Ovary (tissue), 7 donors: ENCODE measurements at regions not wholly inside any gene's neighbourhood (a gene's known extent, or its start where the extent isn't known, plus 50 kb on each side); places are given as distances from the start of the nearest gene placed in this dataset.

Experiments used
- DNase-seq, 5 donors: peaks; one replicate each; pipeline ENCODE4 v3.0.0-alpha.2; 2019 to 2020
- H3K27ac ChIP-seq, 2 donors: fragments of 200-600 bp; one replicate each; pipeline versions ENCODE4 v1.5.1 to v1.8.0; 2019 to 2022
- H3K27me3 ChIP-seq: fragments of 200-600 bp; one replicate; pipeline ENCODE4 v1.8.0; 2022
- H3K36me3 ChIP-seq: fragments of 200-600 bp; sonication (generic); one replicate; pipeline ENCODE4 v1.5.1; 2019
- H3K4me1 ChIP-seq: one replicate; pipeline ENCODE4 v1.8.1; 2013; ENCODE audit warnings: mild to moderate bottlenecking, moderate library complexity; ENCODE audit not compliant: insufficient read depth
- H3K4me3 ChIP-seq: fragments of 200-600 bp; sonication (generic); one replicate; pipeline ENCODE4 v1.5.1; 2017
- H3K9me3 ChIP-seq, 2 donors: fragments of 200-600 bp in 1 of 2; sonication (generic) in 1 of 2; one replicate each; pipeline versions ENCODE4 v1.5.1 to v1.8.1; 2013 to 2019; ENCODE audit warnings: mild to moderate bottlenecking in 1 of 2, moderate library complexity in 1 of 2
- CTCF ChIP-seq, 3 donors: fragments of 450-650 bp in 2 of 3; fragments of 200-600 bp in 1 of 3; IDR thresholded peaks; one replicate each; pipeline versions ENCODE4 v1.5.1 to v1.8.0; 2016 to 2022; ENCODE audit warnings: antibody characterized with exemption in 3 of 3, mild to moderate bottlenecking in 1 of 3
- EP300 ChIP-seq: sonication (generic); formaldehyde crosslinking; IDR thresholded peaks from one replicate; pipeline ENCODE4 v1.6.1; 2017; ENCODE audit warnings: antibody characterized with exemption
- POLR2A ChIP-seq: fragments of 450-650 bp; IDR thresholded peaks from one replicate; pipeline ENCODE4 v1.6.1; 2017; ENCODE audit warnings: antibody characterized with exemption, mild to moderate bottlenecking, moderate library complexity
- WGBS, 3 donors: extraction: QIAGEN DNeasy Blood & Tissue Kit in 1 of 3; methylation state at CpG; one replicate each; pipeline versions ENCODE4 v1.1.5 to v1.1.7; 2013 to 2017; 5-methylcytosine and 5-hydroxymethylcytosine counted together
- intact Hi-C, 4 donors: fragments of 100-400 bp; cut with DNase I; formaldehyde crosslinking; loops; one replicate each; pipeline versions ENCODE4 v1.11.0 to v1.15.1; 2022 to 2023
- donor health status: DM: no; HTN: no; CAD: no; lungs with moderate emphysema.
- donor health status: DM: no; HTN: no; CAD: no.
- donor health status: Bipolar disorder and iron deficiency.
- donor health status: DM: no; HTN: no; CAD: no.
- donor health status: DM: yes; HTN: yes; CAD: no.

GRCh38 chr11:28488336-28488735, 380.1 kb downstream of the METTL15 start:
- intact Hi-C loops = no loop called here
- no peak for TF ChIP-seq POLR2A

GRCh38 chr11:28483072-28483867, 375.1 kb downstream of the METTL15 start:
- H3K27me3 ChIP-seq = no peaks in the 10 kb centered on the region
- no peak overlapping the region for H3K27ac ChIP-seq
- no peak overlapping the region for H3K4me3 ChIP-seq
- intact Hi-C loops = no loop called here
- DNase-seq = no peak
- no peaks in the 10 kb centered on the region for H3K9me3 ChIP-seq
- H3K4me1 ChIP-seq = no peaks in the 10 kb centered on the region
- no peaks in the 10 kb centered on the region for H3K36me3 ChIP-seq
- TF ChIP-seq POLR2A = no peak
- no peak for TF ChIP-seq EP300
- TF ChIP-seq CTCF (IDR thresholded peaks at IDR 0.05) = no peak
- WGBS, 3 donors = 91 to 94% (median 93%) methylated on average over 7 of the region's 7 CpGs

More at GRCh38 chr11:28488336-28488735, 380.1 kb downstream of the METTL15 start:
- H3K27me3 ChIP-seq = no peaks in the 10 kb centered on the region
- no peaks in the 10 kb centered on the region for H3K36me3 ChIP-seq
- no peaks in the 10 kb centered on the region for H3K9me3 ChIP-seq
- 0 to 56% (median 1%) methylated on average over 1 of the region's 1 CpG for WGBS, 3 donors
- no peak overlapping the region for H3K27ac ChIP-seq
- DNase-seq = no peak
- H3K4me1 ChIP-seq = no peaks in the 10 kb centered on the region
- no peak overlapping the region for H3K4me3 ChIP-seq

- DNase-seq = no peak
- H3K27me3 ChIP-seq = no peaks in the 10 kb centered on the region
- H3K27ac ChIP-seq = no peak overlapping the region
- H3K4me3 ChIP-seq = no peak overlapping the region
- WGBS, 3 donors = 94 to 98% (median 96%) methylated on average over 2 of the region's 2 CpGs
- TF ChIP-seq CTCF (IDR thresholded peaks at IDR 0.05) = no peak
- TF ChIP-seq POLR2A = no peak
- TF ChIP-seq EP300 = no peak
- intact Hi-C loops = no loop called here
- no peaks in the 10 kb centered on the region for H3K4me1 ChIP-seq
- no peaks in the 10 kb centered on the region for H3K36me3 ChIP-seq
- no peaks in the 10 kb centered on the region for H3K9me3 ChIP-seq
These were observed 374.5 kb downstream of the METTL15 start for GRCh38 chr11:28482666-28483065.

- Histone ChIP-seq H3K27me3 (no peaks in the 10 kb centered on the region), H3K4me3 (no peak overlapping the region), H3K36me3 (no peaks in the 10 kb centered on the region), H3K9me3 (no peaks in the 10 kb centered on the region), H3K27ac (no peak overlapping the region), H3K4me1 (no peaks in the 10 kb centered on the region)
- TF ChIP-seq POLR2A (no peak), CTCF (IDR thresholded peaks at IDR 0.05) (no peak), EP300 (no peak)
- DNase-seq = no peak
- 82 to 94% (median 91%) methylated on average over 7 of the region's 7 CpGs for WGBS, 3 donors
- intact Hi-C loops = no loop called here
These were observed 373.7 kb downstream of the METTL15 start for GRCh38 chr11:28481616-28482480.

- intact Hi-C loops = no loop called here
These were observed 372.2 kb downstream of the METTL15 start for GRCh38 chr11:28480406-28480805.

More at GRCh38 chr11:28480406-28480805, 372.2 kb downstream of the METTL15 start:
- DNase-seq = no peak
- no peaks in the 10 kb centered on the region for H3K4me1 ChIP-seq
- H3K27ac ChIP-seq = no peak overlapping the region
- no peak for TF ChIP-seq CTCF (IDR thresholded peaks at IDR 0.05)
- 85 to 89% (median 89%) methylated on average over 4 of the region's 4 CpGs for WGBS, 3 donors
- H3K9me3 ChIP-seq = no peaks in the 10 kb centered on the region
- H3K27me3 ChIP-seq = no peaks in the 10 kb centered on the region
- H3K4me3 ChIP-seq = no peak overlapping the region
- H3K36me3 ChIP-seq = no peaks in the 10 kb centered on the region
